ENCODE measurements at regions not wholly inside any gene's neighbourhood (a gene's known extent, or its start where the extent isn't known, plus 50 kb on each side); places are given as distances from the start of the nearest gene placed in this dataset.

- Histone ChIP-seq H3K9ac (ENCODE audit: low read length) (no peak overlapping the region), H3K27me3 (replicated peaks; ENCODE audit: insufficient read depth, low read length) (no peaks in the 10 kb centered on the region), H3K4me3 (ENCODE audit: low read length) (no peak overlapping the region), H3K36me3 (replicated peaks; ENCODE audit: insufficient read depth, low read length) (no peaks in the 10 kb centered on the region), H3K4me1 (ENCODE audit: low read length) (no peaks in the 10 kb centered on the region), H2AFZ (ENCODE audit: low read length) (no peak overlapping the region), H3F3A (ENCODE audit: insufficient read depth, low read length) (no peaks in the 10 kb centered on the region), H3K4me2 (ENCODE audit: low read depth, low read length) (no peak overlapping the region), H4K20me1 (ENCODE audit: insufficient read depth, low read length) (no peaks in the 10 kb centered on the region), H3K9me2 (replicated peaks; ENCODE audit: insufficient read depth, low read length) (no peaks in the 10 kb centered on the region), H3K27ac (ENCODE audit: low read length) (no peak overlapping the region), H3K9me3 (replicated peaks; ENCODE audit: insufficient read depth, low read length) (no peaks in the 10 kb centered on the region), H3K79me2 (ENCODE audit: low read length) (no peaks in the 10 kb centered on the region)
- TF ChIP-seq EZH2phosphoT487 (IDR thresholded peaks at IDR 0.05; ENCODE audit: low read length) (no peak), EZH2 (optimal IDR thresholded peaks at IDR 0.05; ENCODE audit: low read depth, low read length) (no peak), CTCF (IDR thresholded peaks at IDR 0.05; ENCODE audit: low read length) (no peak)
- no peak for DNase-seq
Observed at GRCh38 chr11:121931748-121932352, 184.2 kb downstream of the BLID start.

DNA sequence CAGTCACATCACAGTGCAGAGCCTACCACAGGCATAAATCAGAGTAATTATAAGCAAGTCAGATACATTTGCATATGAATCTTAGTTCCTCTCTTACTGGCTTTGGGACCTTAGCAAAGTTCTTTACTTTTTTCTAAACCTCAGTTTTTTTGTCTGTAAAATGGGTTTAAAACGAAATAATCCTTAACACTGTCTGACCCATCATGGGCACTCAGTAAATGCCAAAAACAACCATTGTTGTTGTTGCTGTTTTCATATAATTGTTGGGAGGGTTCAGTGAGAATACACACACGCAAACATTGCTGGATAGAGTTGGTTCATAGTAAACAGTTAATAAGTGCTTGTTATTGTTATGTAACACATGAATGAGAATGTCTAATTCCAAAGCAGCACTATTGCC is 184.9 kb downstream of the BLID start:
- Histone ChIP-seq H4K20me1 (ENCODE audit: insufficient read depth, low read length) (no peaks in the 10 kb centered on the region), H2AFZ (ENCODE audit: low read length) (no peak overlapping the region), H3F3A (ENCODE audit: insufficient read depth, low read length) (no peaks in the 10 kb centered on the region), H3K27ac (ENCODE audit: low read length) (no peak overlapping the region), H3K9me2 (replicated peaks; ENCODE audit: insufficient read depth, low read length) (no peaks in the 10 kb centered on the region), H3K9me3 (replicated peaks; ENCODE audit: insufficient read depth, low read length) (no peaks in the 10 kb centered on the region), H3K27me3 (replicated peaks; ENCODE audit: insufficient read depth, low read length) (no peaks in the 10 kb centered on the region), H3K9ac (ENCODE audit: low read length) (no peak overlapping the region), H3K4me1 (ENCODE audit: low read length) (no peaks in the 10 kb centered on the region), H3K79me2 (ENCODE audit: low read length) (no peaks in the 10 kb centered on the region), H3K4me3 (ENCODE audit: low read length) (no peak overlapping the region), H3K36me3 (replicated peaks; ENCODE audit: insufficient read depth, low read length) (no peaks in the 10 kb centered on the region), H3K4me2 (ENCODE audit: low read depth, low read length) (no peak overlapping the region)
- DNase-seq = no peak
- TF ChIP-seq EZH2phosphoT487 (IDR thresholded peaks at IDR 0.05; ENCODE audit: low read length) (no peak), EZH2 (optimal IDR thresholded peaks at IDR 0.05; ENCODE audit: low read depth, low read length) (no peak), CTCF (IDR thresholded peaks at IDR 0.05; ENCODE audit: low read length) (no peak)

DNA sequence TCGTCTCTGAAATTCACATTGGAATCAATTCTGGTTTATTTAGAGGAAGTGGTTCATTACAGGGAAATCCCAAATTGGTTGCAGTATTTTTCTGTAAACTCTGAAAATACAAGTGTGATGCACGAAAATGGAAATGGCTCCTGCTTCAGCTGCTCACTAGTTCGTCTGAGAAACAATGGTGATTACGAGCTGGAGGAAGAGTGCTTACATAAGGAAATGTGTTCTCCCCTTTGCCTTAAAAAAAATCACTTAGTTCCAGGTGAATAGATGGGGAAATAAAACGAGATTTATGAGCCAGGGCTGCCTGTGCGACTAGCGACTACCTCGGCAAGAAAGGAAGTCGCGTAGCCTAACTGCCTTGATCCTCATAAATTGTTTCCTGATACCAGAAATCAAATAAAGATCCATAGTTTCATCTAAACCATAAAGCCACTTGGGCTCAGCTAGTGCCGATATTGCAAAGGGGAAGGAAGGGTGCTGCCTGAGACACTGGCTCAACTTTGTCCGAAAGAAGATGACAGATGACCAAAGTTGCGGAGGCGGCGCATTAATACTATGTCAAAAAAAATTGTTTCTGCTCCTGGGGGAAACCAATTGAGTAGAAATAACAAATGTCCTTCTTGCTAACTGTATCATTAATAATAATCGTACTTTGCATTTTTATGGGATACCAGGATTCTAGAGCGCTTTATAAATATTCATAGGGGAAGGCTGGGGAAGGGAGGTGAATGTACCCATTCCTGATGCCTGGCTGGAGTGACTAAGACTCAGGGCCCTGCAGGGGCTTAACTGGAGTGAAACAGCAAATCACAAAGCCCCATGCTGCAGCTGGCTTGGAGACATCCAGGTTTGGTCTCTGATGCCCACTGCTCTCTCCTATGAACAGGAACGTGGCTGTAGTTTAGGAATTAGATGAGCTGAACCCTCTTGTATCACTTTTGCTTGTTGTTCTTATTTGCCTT is 185.7 kb downstream of the BLID start:
- Histone ChIP-seq H3K4me3 (ENCODE audit: low read length) (no peak overlapping the region), H3K4me2 (ENCODE audit: low read depth, low read length) (no peak overlapping the region)

More for the DNA sequence above, 185.7 kb downstream of the BLID start:
- Histone ChIP-seq H2AFZ (ENCODE audit: low read length) (no peak overlapping the region), H3K4me1 (ENCODE audit: low read length) (no peaks in the 10 kb centered on the region), H3K36me3 (replicated peaks; ENCODE audit: insufficient read depth, low read length) (no peaks in the 10 kb centered on the region), H3K27ac (ENCODE audit: low read length) (no peak overlapping the region), H3K9ac (ENCODE audit: low read length) (no peak overlapping the region), H3K9me2 (replicated peaks; ENCODE audit: insufficient read depth, low read length) (no peaks in the 10 kb centered on the region), H3K9me3 (replicated peaks; ENCODE audit: insufficient read depth, low read length) (no peaks in the 10 kb centered on the region), H3K27me3 (replicated peaks; ENCODE audit: insufficient read depth, low read length) (no peaks in the 10 kb centered on the region), H3K79me2 (ENCODE audit: low read length) (no peaks in the 10 kb centered on the region), H3F3A (ENCODE audit: insufficient read depth, low read length) (no peaks in the 10 kb centered on the region), H4K20me1 (ENCODE audit: insufficient read depth, low read length) (no peaks in the 10 kb centered on the region)
- no peak for DNase-seq
- TF ChIP-seq EZH2phosphoT487 (IDR thresholded peaks at IDR 0.05; ENCODE audit: low read length) = no peak
- no peak for TF ChIP-seq CTCF (IDR thresholded peaks at IDR 0.05; ENCODE audit: low read length)
- no peak for TF ChIP-seq EZH2 (optimal IDR thresholded peaks at IDR 0.05; ENCODE audit: low read depth, low read length)
